ENCODE measurements at regions not wholly inside any gene's neighbourhood (a gene's known extent, or its start where the extent isn't known, plus 50 kb on each side); places are given as distances from the start of the nearest gene placed in this dataset.

GRCh38 chr11:24157316-24157715, 339.5 kb upstream of the LUZP2 start:
- Histone ChIP-seq H4K20me1 (ENCODE audit: control insufficient read depth, extremely low read depth, insufficient read depth, low read length) (no peaks in the 10 kb centered on the region), H3K4me2 (ENCODE audit: control insufficient read depth, extremely low read depth, insufficient read depth, low read depth, low read length) (no peak overlapping the region), H3K27me3 (ENCODE audit: control insufficient read depth, extremely low read depth, insufficient read depth, low read length) (no peaks in the 10 kb centered on the region), H3K9me3 (ENCODE audit: control insufficient read depth, low read depth, low read length) (no peaks in the 10 kb centered on the region), H3K36me3 (ENCODE audit: control insufficient read depth in 2 of 2, extremely low read depth in 1 of 2, insufficient read depth in 2 of 2, low read length in 2 of 2) (no peaks in the 10 kb centered on the region), H3K79me2 (ENCODE audit: control insufficient read depth, insufficient read depth, low read length) (no peaks in the 10 kb centered on the region), H3K9me1 (ENCODE audit: control insufficient read depth, extremely low read depth, insufficient read depth, low read length) (no peaks in the 10 kb centered on the region), H3K4me3 (ENCODE audit: control insufficient read depth in 2 of 3, extremely low read depth in 1 of 3, insufficient read depth in 2 of 3, low read depth in 1 of 3, low read length in 3 of 3) (no peak overlapping the region), H3K27ac (ENCODE audit: control insufficient read depth, insufficient read depth, low read length) (no peak overlapping the region), H3K4me1 (ENCODE audit: control insufficient read depth, extremely low read depth, insufficient read depth, low read length) (no peaks in the 10 kb centered on the region), H3K9ac (ENCODE audit: control insufficient read depth, extremely low read depth, insufficient read depth, low read length) (no peak overlapping the region), H2AFZ (ENCODE audit: control insufficient read depth, low read length) (no peak overlapping the region)
- dilution Hi-C loops (cut with MboI; ENCODE audit: extremely low pct_ligation_motif_present, low sequenced_read_pairs), result no loop called here
- no peak for TF ChIP-seq EZH2 (IDR thresholded peaks at IDR 0.05; ENCODE audit: low read length)
- TF ChIP-seq CTCF (optimal IDR thresholded peaks at IDR 0.05 in 1 of 3, IDR thresholded peaks at IDR 0.05 in 1 of 3, conservative IDR thresholded peaks at IDR 0.05 in 1 of 3; ENCODE audit: extremely low read depth in 1 of 3, insufficient read depth in 2 of 3, low read length in 3 of 3), result no peak
- DNase-seq (ENCODE audit: low read depth, low spot score) (no peak), FAIRE-seq (no peak)

- Histone ChIP-seq H4K20me1 (ENCODE audit: control insufficient read depth, extremely low read depth, insufficient read depth, low read length) (no peaks in the 10 kb centered on the region), H3K36me3 (ENCODE audit: control insufficient read depth in 2 of 2, extremely low read depth in 1 of 2, insufficient read depth in 2 of 2, low read length in 2 of 2) (no peaks in the 10 kb centered on the region), H3K9ac (ENCODE audit: control insufficient read depth, extremely low read depth, insufficient read depth, low read length) (no peak overlapping the region), H3K9me1 (ENCODE audit: control insufficient read depth, extremely low read depth, insufficient read depth, low read length) (no peaks in the 10 kb centered on the region), H3K27me3 (ENCODE audit: control insufficient read depth, extremely low read depth, insufficient read depth, low read length) (no peaks in the 10 kb centered on the region), H3K9me3 (ENCODE audit: control insufficient read depth, low read depth, low read length) (no peaks in the 10 kb centered on the region), H3K27ac (ENCODE audit: control insufficient read depth, insufficient read depth, low read length) (no peak overlapping the region), H3K4me2 (ENCODE audit: control insufficient read depth, extremely low read depth, insufficient read depth, low read depth, low read length) (no peak overlapping the region), H2AFZ (ENCODE audit: control insufficient read depth, low read length) (no peak overlapping the region), H3K4me1 (ENCODE audit: control insufficient read depth, extremely low read depth, insufficient read depth, low read length) (no peaks in the 10 kb centered on the region), H3K79me2 (ENCODE audit: control insufficient read depth, insufficient read depth, low read length) (no peaks in the 10 kb centered on the region), H3K4me3 (ENCODE audit: control insufficient read depth in 2 of 3, extremely low read depth in 1 of 3, insufficient read depth in 2 of 3, low read depth in 1 of 3, low read length in 3 of 3) (no peak overlapping the region)
- FAIRE-seq, result no peak
- no peak for DNase-seq (ENCODE audit: low read depth, low spot score)
- TF ChIP-seq EZH2 (IDR thresholded peaks at IDR 0.05; ENCODE audit: low read length) (no peak), CTCF (optimal IDR thresholded peaks at IDR 0.05 in 1 of 3, IDR thresholded peaks at IDR 0.05 in 1 of 3, conservative IDR thresholded peaks at IDR 0.05 in 1 of 3; ENCODE audit: extremely low read depth in 1 of 3, insufficient read depth in 2 of 3, low read length in 3 of 3) (no peak)
- dilution Hi-C loops (cut with MboI; ENCODE audit: extremely low pct_ligation_motif_present, low sequenced_read_pairs), result no loop called here
Observed at GRCh38 chr11:24161587-24161986, 335.3 kb upstream of the LUZP2 start.
